ENCODE measurements at regions not wholly inside any gene's neighbourhood (a gene's known extent, or its start where the extent isn't known, plus 50 kb on each side); places are given as distances from the start of the nearest gene placed in this dataset.
"Not testable (repeated sequence)": the region's sequence is repeated elsewhere in the genome, so short reads cannot be mapped to it uniquely, and the experiment has no call there.

DNA sequence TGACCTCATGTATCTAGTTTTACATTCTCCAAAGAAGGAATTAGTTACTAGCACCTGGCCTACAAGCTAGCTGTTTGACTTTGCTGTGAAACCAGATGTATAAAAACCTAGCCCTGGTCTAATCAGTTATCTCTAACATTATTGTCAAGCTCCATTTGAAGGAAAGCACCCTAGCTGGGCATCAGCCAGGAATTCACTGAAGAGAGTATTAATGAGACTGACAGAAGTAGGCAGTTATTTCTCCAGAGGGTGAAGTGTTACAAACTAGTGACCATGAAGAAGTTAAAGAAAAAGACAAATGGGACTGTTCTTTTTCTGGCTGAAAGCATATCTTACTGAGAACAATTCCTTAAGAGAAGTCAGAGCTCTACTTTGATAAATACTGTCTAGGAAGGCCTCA is 2529.3 kb upstream of the PCDH20 start:
- DNase-seq (ENCODE audit: low spot score): no peak

DNA sequence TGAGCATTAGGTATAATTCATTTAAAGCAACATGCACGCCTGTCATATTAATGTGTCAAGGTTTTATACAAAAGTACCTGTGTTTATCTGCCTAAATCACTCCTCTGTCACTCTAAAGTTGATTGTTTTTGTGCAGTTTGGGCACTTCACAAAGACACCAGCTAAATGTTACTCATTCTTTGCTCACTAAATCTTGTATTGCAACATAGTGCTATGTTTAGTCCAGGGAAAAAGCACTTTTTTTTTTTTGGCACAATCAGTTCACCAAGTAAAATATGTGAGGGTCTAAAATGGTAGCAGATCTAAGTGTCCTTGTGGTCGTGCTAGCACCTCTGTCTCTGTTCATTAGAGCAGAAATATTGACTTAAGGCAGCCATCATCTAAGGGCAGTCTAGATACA is 2526.7 kb upstream of the PCDH20 start:
- DNase-seq (ENCODE audit: low spot score): no peak

DNA sequence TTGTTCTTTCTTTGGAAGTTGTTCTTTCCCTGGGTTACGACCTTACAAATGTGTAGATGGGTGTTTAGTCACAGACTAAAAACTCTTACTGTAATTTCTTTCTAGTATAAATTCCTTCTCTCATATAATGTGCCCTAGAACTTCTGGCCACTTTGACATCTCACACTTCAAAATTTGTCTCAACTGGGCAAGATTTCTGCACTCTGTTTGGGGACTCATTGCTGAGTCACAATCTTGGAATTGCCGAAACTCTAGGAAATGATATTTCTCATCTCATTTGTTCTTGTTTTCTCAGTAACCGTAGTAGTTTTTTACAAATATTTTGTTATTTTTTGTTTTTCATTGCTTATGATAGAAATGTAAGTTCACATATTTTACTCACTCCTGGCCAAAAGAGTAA is 2523.2 kb upstream of the PCDH20 start:
- no peak for DNase-seq (ENCODE audit: low spot score)

DNA sequence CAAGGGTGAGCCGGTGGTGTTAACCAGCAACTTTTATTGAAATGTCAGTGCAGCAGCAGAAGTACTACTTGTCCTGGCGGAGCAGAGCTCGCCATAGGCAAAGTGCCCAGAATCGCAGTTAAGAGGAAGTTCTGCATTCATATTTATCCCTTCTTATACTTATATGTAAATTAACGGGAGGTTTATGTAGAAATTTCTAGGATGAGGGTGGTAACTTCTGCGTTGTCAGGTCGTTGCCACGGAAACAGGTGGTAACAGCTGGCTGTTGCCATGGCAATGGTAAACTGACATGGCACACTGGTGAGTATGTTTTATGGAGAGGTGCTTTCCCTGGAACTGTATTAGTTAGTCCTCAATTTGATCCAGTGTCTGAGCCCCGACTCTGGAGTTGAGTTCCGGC is 2494.9 kb upstream of the PCDH20 start:
- no peak for DNase-seq (ENCODE audit: low spot score)

DNA sequence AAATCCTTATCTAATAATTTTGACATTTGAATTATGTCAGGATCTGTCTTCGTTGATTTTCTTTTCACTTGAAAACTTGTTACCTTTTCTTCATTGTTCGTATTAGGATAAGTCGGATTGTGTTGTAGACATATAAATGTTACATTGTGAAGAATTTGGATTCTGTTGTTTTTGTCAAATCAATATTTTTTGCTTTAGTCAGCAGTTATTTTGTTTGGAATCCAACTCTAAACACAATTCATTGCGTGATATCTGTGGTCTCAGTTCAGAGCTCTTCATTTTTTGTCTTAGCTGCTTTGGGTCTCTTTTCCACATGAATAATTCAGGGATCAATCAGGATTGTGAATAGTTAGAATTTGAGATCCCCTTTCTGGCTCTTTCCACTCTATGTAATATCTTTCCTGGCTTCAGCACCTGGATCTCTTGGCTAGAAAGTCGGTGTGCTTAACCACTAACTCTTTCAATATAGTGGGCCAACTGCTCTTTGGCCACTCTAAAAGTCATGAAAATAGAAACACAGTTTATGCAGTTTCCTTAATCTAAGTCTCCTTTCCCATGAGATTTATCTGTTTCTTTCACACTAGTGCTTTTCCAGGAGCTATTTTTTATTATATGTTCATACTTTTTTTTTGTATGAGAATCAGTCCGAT is 2494.2 kb upstream of the PCDH20 start:
- DNase-seq (ENCODE audit: low spot score): no peak

DNA sequence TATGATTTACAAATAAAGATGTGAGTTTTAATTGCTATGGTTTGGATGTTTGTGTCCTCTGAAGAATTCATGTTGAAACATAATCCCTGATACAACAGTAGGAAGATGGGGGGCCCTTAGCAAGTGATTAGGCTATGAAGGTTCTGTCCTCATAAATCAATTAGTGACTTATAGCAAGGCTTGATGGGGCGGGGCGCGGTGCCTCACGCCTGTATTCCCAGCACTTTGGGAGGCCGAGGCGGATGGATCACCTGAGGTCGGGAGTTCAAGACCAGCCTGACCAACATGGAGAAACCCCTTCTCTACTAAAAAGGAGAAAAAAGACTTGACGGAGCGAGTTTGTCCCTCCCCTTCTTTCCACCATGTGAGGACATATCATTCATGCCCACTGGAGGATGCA is 2486.5 kb upstream of the PCDH20 start:
- no peak for DNase-seq (ENCODE audit: low spot score)

DNA sequence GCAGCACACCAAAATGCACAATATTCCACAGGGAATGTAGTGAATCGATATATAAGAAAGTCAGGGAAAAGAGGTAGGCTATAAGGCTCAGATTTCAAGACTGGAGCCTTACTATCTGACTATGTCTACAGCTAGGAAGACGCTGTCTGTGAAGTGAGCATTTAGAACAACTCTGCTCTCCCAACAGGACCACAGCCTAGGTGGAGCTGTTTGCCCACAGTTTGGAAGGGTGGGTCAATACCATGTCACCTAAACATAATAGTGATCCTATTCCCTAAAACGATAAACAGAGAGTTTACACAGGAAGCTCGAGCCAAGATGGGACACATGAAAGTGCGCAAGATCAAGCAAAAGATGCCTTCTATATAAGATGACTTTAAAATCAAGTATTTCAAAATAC is 2486.0 kb upstream of the PCDH20 start:
- DNase-seq (ENCODE audit: low spot score): no peak

DNA sequence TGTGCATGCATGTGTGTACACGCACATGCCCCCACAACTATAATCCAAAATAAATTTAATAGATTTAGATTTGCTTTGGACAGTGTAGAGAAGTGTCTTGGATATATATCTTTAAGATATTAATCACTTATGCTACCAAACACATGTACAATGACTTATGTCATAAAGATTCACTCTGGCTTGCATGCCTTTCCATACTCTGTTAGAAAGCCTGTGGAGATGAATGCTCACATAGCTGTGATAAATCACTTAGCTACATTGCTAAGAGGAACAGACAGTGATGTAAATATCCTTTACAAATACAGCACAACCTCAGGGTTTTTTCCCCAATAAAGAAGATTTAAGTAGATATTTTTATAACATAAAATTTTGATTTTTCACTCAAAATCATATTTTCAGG is 2484.8 kb upstream of the PCDH20 start:
- no peak for DNase-seq (ENCODE audit: low spot score)

DNA sequence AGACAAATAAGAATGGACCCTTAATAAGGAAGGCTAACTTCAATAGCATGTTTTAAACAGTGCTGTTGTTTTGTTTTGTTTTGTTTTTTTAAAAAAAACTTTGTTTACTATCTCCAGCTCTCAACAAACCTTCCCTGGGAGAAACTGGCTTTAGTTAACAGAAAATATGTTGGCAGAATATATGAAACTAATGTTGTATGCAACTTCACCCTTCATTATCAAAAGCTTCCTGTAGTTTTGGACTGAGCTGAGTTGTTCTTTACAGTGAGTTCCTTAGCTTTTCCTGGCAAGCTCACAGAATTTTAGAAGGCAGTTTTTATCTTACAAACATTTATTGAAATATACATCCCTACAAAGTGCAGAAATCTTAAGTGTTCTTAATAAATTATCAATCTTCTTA is 2480.7 kb upstream of the PCDH20 start:
- no peak for DNase-seq (ENCODE audit: low spot score)

DNA sequence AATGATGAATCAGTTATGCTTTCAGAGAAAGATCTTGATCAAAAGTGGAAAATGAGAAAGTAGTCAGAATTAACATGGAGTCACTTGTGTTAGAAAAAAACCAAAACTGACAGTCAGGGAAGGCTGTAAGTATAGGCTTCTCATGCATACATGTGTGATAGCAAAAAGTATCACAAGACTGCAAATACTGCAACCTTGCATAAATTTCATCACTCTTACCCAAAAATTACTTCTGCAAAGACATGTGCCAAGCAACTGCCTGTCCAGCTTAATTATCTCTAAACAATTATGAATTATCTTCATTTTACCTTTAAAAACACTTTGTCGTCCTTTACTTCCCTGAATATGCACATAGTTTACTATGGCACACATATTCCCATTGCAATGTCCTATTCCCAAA is 2466.4 kb upstream of the PCDH20 start:
- DNase-seq (ENCODE audit: low spot score): no peak

DNA sequence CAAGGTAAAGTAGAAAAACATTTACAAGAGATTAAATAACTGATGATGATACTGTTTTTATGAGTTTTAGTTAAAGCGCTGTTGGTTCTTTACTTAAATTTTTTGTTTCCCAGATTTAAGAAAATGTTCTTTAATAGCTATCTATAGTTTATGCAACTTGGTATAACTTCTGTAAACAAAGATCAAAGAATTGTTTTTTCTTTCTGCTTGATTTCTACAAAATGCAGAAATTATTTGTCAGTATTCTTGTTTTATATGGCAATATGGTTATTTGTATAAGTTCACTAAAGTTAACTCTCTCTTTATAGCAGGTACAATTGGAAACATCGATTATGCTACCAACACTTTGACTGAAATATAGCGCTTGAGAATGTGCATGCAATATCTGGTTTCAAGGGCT is 2465.1 kb upstream of the PCDH20 start:
- DNase-seq (ENCODE audit: low spot score): no peak

DNA sequence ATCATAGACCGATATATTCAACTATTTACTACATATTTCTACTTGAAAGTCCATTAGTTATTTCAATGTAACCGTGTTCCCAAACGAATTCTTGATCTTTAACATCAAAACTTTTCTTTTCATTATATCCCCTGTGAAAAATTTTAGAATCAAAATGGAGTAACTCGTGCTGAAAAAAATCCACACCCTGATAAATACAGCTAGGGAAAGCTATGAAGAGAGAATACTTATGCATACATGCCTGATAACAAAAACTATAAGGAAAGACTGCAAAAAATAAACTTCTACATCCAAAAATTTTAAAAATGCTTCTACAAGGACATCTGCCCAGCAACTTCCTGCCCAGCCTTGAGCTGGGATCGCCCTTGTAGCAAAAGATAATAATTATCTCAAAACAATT is 2458.3 kb upstream of the PCDH20 start:
- DNase-seq (ENCODE audit: low spot score): no peak

DNA sequence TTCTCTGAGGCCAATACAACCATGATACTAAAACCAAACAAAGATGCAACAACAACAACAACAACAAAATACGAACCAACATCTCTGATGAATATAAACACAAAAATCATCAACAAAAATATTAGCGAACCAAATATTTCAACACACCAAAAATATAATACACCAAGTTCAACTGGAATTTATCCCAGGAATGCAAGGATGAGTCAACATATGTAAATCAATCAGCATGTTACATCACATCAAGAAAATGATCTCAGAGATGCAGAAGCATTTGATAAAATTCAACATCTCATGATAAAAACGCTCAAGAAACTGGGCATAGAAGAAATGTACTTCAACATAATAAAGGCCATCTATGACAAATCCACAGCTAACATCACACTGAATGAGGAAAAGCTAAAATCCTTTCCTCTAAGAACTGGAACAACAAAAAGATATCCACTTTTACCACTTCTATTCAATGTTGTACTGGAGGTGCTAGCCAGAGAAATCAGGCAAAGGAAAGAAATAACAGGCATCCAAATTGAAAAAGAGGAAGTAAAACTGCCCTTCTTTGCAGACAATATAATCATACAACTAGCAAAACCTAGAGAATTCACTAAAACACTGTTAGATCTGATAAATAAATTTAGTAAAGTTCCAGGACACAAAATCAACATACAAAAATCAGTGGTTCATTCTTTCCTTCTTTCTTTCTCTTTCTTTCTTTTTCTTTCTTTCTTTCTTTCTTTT is 2448.7 kb upstream of the PCDH20 start:
- DNase-seq (ENCODE audit: low spot score): no peak

DNA sequence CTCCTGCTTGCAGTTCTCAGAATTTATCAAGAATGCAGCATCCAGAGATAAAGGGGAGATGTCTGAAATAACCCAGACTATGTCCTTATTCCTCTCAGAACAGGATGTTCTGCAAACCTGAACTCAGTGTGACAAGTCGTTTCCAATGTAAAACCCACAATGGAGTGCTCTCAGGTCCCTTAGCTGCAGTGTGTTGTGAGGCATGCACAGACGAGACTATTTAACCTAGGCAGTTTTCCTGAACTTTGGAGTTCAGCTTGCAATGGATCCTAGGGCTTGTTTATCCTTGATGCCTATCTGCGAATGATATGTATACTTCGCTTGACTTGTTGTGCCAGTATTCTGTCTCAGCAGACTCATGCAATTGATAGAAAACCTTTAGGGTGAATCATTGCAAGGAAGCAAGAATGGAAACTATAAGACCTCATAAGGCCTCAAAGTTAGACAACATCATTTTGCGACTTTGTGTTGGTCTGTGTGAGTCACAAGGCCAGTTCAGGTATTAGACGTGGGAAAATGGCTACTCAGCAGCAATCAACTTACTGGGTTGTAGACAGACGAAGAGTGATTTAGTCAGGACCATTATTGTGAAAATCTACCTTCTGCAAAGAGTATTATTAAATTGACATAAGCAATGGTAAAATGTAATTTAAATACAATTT is 2439.9 kb upstream of the PCDH20 start:
- no peak for DNase-seq (ENCODE audit: low spot score)

DNA sequence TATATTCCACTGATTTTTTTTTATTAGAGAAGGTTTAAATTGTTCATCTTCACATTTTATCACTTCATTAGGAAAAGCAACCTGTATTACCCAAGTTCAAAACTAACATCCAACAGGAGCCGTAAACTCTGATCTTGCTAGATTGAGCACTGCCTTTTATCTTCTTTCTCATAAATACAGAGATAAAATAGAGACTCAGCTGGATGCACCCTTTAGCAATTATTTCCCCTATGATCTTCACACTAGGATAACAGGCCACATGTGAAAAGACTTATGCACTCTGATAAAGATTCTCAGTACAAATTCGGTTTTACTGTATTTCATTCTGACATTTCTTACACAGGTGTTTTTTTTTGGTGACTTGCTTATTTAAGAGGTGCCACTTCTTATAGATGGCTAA is 2438.2 kb upstream of the PCDH20 start:
- no peak for DNase-seq (ENCODE audit: low spot score)

DNA sequence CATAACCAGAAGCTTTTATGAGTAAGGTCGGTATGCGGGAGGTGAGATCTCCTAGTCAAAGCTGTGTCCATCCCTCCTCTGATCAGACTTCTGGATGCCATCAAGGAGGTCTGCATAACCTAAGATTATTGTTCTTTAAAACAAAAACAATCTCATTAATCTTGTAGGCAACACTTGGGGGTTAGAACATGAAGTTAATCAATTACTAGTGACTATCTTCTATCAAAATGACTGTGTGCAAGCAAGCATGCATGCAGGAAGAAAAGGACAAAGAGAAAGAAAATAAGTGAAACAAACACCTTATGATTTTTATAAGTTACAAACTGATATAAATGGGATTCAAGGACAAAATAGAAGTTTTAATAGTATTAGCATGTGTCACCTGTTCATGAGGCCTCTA is 2435.9 kb upstream of the PCDH20 start:
- no peak for DNase-seq (ENCODE audit: low spot score)

DNA sequence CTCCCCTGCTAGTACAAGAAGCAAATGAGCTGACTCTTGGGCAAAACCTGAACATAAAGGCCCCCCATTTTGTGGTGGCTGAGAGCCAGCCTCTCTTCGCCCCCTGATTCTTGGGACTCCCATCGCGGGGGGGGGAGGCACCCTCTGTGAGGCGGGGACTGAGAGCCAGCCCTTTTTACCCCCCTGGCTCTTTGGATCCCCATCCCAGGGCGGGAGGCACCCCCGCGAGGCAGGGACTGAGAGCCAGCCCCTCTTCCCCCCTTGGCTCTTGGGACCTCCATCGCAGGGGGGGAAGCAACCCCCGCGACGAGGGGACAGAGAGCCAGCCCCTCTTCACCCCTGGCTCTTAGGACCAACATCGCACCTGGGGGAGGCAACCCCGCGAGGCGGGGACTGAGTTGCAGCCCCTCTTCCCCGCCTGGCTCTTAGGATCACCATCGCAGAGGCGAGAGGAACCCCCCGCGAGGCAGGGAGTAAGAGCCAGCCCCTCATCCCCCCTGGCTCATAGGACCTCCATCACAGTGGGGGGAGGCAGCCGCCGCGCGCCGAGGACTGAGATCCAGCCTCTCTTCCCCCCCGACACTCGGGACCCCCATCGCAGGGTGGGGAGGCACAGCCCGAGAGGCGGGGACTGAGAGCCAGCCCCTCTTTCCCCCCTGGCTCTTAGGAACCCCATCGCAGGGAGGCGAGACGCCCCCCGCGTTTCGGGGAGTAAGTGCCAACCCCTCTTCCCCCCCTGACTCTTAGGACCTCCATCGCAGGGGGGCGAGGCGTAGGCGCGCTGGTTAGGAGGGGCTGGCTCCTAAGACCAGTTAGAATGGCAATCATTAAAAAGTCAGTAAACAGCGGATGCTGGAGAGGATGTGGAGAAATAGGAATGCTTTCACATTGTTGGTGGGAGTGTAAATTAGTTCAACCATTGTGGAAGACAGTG is 2428.4 kb upstream of the PCDH20 start:
- DNase-seq (ENCODE audit: low spot score): no peak

DNA sequence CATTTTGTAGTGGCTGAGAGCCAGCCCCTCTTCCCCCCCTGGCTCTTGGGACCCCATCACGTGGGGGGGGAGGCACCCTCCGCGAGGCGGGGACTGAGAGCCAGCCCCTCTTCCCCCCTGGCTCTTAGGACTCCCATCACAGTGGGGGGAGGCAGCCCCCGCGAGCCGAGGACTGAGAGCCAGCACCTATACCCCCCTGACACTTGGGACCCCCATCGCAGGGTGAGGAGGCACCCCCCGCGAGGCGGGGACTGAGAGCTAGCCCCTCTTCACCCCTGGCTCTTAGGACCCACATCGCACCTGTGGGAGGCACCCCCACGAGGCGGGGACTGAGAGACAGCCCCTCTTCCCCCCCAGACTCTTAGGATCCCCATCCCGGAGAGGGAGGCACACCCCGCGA is 2426.5 kb upstream of the PCDH20 start:
- DNase-seq (ENCODE audit: low spot score): no peak

DNA sequence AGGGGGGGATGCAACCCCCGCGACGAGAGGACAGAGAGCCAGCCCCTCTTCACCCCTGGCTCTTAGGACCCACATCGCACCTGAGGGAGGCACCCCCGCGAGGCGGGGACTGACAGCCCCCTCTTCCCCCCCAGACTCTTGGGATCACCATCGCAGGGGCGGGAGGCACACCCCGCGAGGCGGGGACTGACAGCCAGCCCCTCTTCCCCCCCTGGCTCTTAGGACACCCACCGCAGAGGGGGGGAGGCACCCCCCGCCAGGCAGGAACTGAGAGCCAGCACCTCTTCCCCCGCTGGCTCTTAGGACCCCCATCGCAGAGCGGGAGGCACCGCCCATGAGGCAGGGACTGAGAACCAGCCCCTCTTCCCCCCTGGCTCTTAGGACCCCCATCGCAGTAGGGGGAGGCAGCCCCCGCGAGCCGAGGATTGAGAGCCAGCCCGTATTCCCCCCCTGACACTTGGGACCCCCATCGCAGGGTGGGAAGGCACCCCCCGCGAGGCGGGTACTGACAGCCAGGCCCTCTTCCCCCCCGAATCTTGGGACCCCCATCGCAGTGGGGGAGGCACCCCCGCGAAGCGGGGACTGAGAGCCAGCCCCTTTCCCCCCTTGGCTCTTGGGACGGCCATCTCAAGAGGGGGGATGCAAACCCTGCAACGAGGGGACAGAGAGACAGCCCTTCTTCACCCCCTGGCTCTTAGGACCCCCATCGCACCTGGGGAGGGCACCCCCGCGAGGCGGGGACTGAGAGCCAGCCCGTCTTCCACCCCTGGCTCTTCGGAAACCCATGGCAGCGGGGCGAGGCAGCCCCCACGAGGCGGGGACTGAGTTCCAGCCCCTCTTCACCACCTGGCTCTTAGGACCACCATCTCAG is 2425.1 kb upstream of the PCDH20 start:
- no peak for DNase-seq (ENCODE audit: low spot score)

DNA sequence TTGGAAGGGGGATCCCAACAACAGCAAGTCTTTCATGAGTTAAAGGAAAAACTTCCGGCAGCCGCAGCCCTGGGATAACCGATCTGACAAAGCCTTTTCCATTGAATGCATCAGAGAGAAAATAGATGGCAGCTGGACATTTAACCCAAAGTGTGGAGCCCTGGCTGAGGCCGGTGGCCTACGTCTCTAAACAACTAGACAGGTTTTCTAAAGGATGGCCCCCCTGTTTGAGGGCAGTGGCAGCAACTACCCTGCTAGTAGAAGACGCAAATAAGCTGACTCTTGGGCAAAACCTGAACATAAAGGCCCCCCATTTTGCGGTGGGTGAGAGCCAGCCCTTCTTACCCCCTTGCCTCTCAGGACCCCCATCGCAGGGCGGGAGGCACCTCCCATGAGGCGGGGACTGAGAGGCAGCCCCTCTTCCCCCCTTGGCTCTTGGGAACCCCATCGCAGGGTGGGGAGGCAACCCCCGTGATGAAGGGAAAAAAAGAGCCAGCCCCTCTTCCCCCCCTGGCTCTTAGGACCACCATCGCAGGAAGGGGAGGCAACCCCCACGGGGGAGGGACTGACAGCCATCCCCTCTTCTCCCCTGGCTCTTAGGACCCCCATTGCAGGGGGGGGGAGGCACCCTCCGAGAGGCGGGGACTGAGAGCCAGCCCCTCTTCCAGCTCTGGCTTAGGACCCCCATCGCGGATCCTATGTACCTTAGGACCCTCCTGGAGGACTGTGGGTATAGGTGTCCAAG is 2422.9 kb upstream of the PCDH20 start:
- DNase-seq (ENCODE audit: low spot score): no peak

DNA sequence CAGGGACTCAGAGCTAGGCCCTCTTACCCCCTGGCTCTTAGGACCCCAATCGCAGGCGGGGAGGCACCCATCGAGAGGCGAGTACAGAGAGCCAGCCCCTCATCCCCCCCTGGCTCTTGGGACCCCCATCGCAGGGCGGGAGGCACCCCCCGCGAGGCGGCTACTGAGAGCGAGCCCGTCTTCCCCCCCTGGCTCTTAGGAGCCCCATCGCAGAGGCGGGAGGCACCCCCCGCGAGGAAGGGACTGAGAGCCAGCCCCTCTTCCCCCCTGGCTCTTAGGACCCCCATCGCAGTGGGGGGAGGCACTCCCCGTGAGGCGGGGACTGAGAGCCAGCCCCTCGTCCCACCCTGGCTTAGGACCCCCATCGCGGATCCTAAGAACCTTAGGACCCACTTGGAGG is 2422.1 kb upstream of the PCDH20 start:
- DNase-seq (ENCODE audit: low spot score): not testable (repeated sequence)

Data from COLO829 (cell line).